HT1080 (cell line): ENCODE measurements at regions not wholly inside any gene's neighbourhood (a gene's known extent, or its start where the extent isn't known, plus 50 kb on each side); places are given as distances from the start of the nearest gene placed in this dataset.

Source experiments
- DNase-seq: peaks from one replicate; pipeline ENCODE4 v3.0.0-alpha.2; 2015; ENCODE audit warnings: low read depth

GRCh38 chr10:10786109-10787090, 231.3 kb upstream of the CELF2 start:
- peak; percentile 55 for DNase-seq

- no peak for DNase-seq
Observed at GRCh38 chr10:10787586-10787985, 230.1 kb upstream of the CELF2 start.

GRCh38 chr10:10788761-10789160, 228.9 kb upstream of the CELF2 start:
- DNase-seq, result no peak

- DNase-seq, result no peak
Observed at GRCh38 chr10:10791869-10792268, 225.8 kb upstream of the CELF2 start.

GRCh38 chr10:10792681-10793080, 225.0 kb upstream of the CELF2 start:
- peak; percentile 81 for DNase-seq

- DNase-seq, result peak; percentile 25
Observed at GRCh38 chr10:10794046-10794445, 223.6 kb upstream of the CELF2 start.

GRCh38 chr10:10794791-10795191, 222.9 kb upstream of the CELF2 start:
- peak; percentile 89 for DNase-seq

- no peak for DNase-seq
Observed at GRCh38 chr10:10796061-10796773, 221.5 kb upstream of the CELF2 start.

- no peak for DNase-seq
Observed at GRCh38 chr10:10796774-10797415, 220.8 kb upstream of the CELF2 start.

GRCh38 chr10:10797513-10797912, 220.2 kb upstream of the CELF2 start:
- no peak for DNase-seq

GRCh38 chr10:10798102-10798863, 219.4 kb upstream of the CELF2 start:
- no peak for DNase-seq

- DNase-seq, result no peak
Observed at GRCh38 chr10:10798864-10799192, 218.8 kb upstream of the CELF2 start.

GRCh38 chr10:10800961-10801360, 216.7 kb upstream of the CELF2 start:
- no peak for DNase-seq

- no peak for DNase-seq
Observed at GRCh38 chr10:10803278-10803677, 214.4 kb upstream of the CELF2 start.

- DNase-seq, result no peak
Observed at GRCh38 chr10:10804061-10804460, 213.6 kb upstream of the CELF2 start.

GRCh38 chr10:10804998-10805740, 212.5 kb upstream of the CELF2 start:
- DNase-seq, result peak; percentile 69

GRCh38 chr10:10807106-10807505, 210.6 kb upstream of the CELF2 start:
- DNase-seq, result no peak

- no peak for DNase-seq
Observed at GRCh38 chr10:10811562-10811961, 206.1 kb upstream of the CELF2 start.

- no peak for DNase-seq
Observed at GRCh38 chr10:10813656-10814055, 204.0 kb upstream of the CELF2 start.

- DNase-seq, result no peak
Observed at GRCh38 chr10:10814069-10814468, 203.6 kb upstream of the CELF2 start.

GRCh38 chr10:10816447-10816846, 201.2 kb upstream of the CELF2 start:
- no peak for DNase-seq
